Effector memory CD4-positive, alpha-beta T cell (primary cell): ENCODE measurements at regions not wholly inside any gene's neighbourhood (a gene's known extent, or its start where the extent isn't known, plus 50 kb on each side); places are given as distances from the start of the nearest gene placed in this dataset.

Experiments
- DNase-seq, 3 donors: peaks; one replicate each; pipeline ENCODE4 v3.0.0-alpha.2; 2020
- H3K27ac ChIP-seq: 2 replicates; pipeline ENCODE4 v1.7.0; 2013; ENCODE audit warnings: mild to moderate bottlenecking, low read length, moderate library complexity; ENCODE audit not compliant: insufficient read depth, poor library complexity, severe bottlenecking
- H3K27me3 ChIP-seq: replicated peaks from 2 replicates; pipeline ENCODE4 v1.7.0; 2013; ENCODE audit warnings: mild to moderate bottlenecking, low read length; ENCODE audit not compliant: insufficient read depth, control insufficient read depth, poor library complexity, severe bottlenecking
- H3K36me3 ChIP-seq: 2 replicates; pipeline ENCODE4 v1.7.0; 2013; ENCODE audit warnings: mild to moderate bottlenecking, low read length, moderate library complexity; ENCODE audit not compliant: control insufficient read depth, insufficient read depth
- H3K4me1 ChIP-seq: 2 replicates; pipeline ENCODE4 v1.7.0; 2013; ENCODE audit warnings: low read length, mild to moderate bottlenecking; ENCODE audit not compliant: control insufficient read depth, insufficient read depth, poor library complexity, severe bottlenecking
- H3K4me3 ChIP-seq: 2 replicates; pipeline ENCODE4 v1.7.0; 2013; ENCODE audit warnings: low read length, low read depth, mild to moderate bottlenecking; ENCODE audit not compliant: insufficient read depth, poor library complexity, severe bottlenecking
- H3K9me3 ChIP-seq: 2 replicates; pipeline ENCODE4 v1.7.0; 2013; ENCODE audit warnings: mild to moderate bottlenecking, low read length, moderate library complexity; ENCODE audit not compliant: control insufficient read depth

DNA sequence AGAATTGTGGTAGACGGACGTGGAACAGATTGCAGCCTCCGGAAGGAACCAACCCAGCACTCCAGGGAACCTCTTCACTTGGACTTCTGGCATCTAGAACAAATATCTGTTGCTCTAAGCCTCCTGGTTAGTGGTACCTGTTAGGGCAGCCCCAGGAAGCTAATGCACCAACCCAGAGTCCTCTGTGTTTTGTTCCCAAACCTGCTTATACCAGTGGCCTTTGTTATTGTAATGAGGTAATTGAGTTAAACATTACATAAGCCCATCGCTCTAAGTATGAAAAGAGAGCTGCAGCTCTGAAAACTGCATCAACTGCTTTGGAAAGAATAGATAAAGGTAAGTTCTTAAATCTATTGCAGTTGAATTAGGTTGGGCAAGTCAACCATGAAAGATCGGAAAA, 516.7 kb downstream of the NPHP4 start:
- H3K4me3 ChIP-seq = no peak overlapping the region
- H3K27ac ChIP-seq = no peak overlapping the region
- H3K27me3 ChIP-seq = no peaks in the 10 kb centered on the region
- no peaks in the 10 kb centered on the region for H3K36me3 ChIP-seq
- no peaks in the 10 kb centered on the region for H3K4me1 ChIP-seq
- H3K9me3 ChIP-seq = no peaks in the 10 kb centered on the region
- no peak for DNase-seq

DNA sequence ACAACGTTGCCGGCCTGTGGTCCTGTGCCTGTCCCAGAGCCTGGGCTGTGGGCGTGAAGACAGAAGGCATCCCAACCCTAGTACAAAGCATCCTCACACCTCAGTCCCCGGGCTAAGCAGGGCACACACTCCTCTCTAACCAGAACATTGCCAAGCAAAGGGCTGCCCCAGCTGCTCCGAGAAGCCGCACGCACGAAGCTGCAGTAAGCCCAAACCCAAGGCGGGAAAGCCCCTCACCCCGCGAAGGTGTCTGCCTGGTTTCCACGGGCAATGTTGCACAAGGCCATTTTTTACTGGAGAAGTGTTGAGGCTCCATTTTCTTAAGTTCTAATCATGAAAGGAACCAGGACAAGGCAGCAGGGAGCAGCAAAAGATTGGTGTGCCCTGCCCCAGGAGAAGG, 519.0 kb downstream of the NPHP4 start:
- Histone ChIP-seq H3K9me3 (no peaks in the 10 kb centered on the region), H3K27ac (no peak overlapping the region), H3K4me3 (no peak overlapping the region), H3K27me3 (no peaks in the 10 kb centered on the region), H3K4me1 (no peaks in the 10 kb centered on the region), H3K36me3 (no peaks in the 10 kb centered on the region)
- no peak for DNase-seq

DNA sequence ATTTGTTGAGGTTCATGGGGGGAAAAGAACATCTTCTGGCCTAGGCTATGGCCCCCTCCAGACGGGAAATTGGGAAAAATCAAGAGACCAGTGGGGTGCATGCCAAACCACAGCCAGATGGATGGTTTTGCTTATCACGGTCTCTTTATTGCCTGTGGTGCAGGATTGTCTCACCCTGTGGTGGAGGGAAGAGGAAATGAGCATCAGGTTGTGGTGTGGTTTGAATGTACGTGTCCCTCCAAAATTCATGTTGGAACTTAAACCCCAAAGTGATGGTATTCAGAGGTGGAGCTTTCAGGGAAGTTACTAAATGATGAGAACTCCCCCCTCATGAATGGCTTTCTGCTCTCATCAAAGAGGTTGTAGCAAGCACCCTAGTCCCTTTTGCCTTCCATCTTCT, 525.7 kb downstream of the NPHP4 start:
- no peaks in the 10 kb centered on the region for H3K4me1 ChIP-seq
- no peak overlapping the region for H3K4me3 ChIP-seq
- H3K9me3 ChIP-seq = no peaks in the 10 kb centered on the region
- H3K27me3 ChIP-seq = no peaks in the 10 kb centered on the region
- no peak overlapping the region for H3K27ac ChIP-seq
- no peaks in the 10 kb centered on the region for H3K36me3 ChIP-seq
- no peak for DNase-seq

DNA sequence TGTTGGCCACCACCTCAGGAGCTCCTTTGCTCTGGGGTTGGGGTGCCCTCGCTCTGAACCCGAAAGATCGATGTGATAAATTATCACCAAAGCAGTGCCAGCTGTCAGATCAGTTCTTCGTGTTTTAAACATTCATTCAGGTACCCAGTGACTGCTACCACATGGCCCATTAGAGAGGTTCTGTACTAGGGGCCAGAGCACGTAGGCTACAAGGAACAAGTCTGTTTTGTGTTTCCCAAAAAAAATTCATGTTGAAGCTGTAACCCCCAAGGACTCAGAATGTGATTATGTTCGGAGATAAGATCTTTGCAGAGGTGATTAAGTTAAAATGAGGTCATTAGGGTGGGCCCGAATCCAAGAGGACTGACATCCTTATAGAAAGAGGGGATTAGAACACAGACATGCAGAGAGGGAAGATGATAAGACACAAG, 526.9 kb downstream of the NPHP4 start:
- no peaks in the 10 kb centered on the region for H3K9me3 ChIP-seq
- H3K27ac ChIP-seq = no peak overlapping the region
- no peak overlapping the region for H3K4me3 ChIP-seq
- no peaks in the 10 kb centered on the region for H3K27me3 ChIP-seq
- no peak for DNase-seq
- H3K36me3 ChIP-seq = no peaks in the 10 kb centered on the region
- no peaks in the 10 kb centered on the region for H3K4me1 ChIP-seq

DNA sequence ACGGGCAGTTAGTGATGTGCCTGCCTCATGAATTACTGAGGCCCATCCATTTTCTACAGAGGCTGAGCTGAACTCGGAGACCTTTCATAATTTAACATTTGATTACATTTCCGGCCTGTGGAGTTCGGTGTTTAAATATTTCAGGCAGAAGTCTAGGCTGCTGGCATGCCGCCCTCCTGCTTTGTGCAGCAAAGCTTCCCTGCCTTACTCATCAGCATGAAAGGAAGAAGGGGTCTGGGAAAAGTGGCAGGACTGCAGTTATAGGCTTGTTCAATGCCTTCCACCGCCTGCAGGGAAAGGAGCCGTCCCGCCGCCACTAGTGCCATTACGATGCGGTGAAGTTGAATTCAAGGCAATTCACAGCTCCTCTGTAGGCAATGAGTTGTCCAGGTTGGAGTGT, 527.9 kb downstream of the NPHP4 start:
- no peaks in the 10 kb centered on the region for H3K4me1 ChIP-seq
- no peaks in the 10 kb centered on the region for H3K9me3 ChIP-seq
- H3K4me3 ChIP-seq = no peak overlapping the region
- no peaks in the 10 kb centered on the region for H3K36me3 ChIP-seq
- H3K27me3 ChIP-seq = no peaks in the 10 kb centered on the region
- no peak overlapping the region for H3K27ac ChIP-seq
- DNase-seq = no peak

DNA sequence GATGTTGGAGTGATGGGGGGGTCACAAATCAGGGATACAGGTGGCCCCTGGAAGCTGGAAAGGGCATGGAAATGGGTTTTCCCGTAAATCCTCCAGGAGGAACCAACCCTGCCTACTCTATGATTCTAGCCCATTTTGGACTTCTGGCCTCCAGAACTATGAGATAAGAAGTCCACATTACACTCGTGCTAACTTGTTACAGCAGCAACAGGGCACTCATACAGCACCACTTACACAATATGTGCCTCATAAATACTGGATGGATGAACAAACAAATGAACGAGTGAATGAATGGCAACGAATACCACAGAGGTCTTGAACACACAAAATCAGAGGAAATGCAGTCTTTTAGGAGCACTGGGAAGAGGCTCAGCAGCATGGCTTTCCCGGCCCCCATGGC, 531.3 kb downstream of the NPHP4 start:
- no peaks in the 10 kb centered on the region for H3K9me3 ChIP-seq
- DNase-seq = no peak
- no peaks in the 10 kb centered on the region for H3K36me3 ChIP-seq
- no peak overlapping the region for H3K27ac ChIP-seq
- no peak overlapping the region for H3K4me3 ChIP-seq
- no peaks in the 10 kb centered on the region for H3K27me3 ChIP-seq
- no peaks in the 10 kb centered on the region for H3K4me1 ChIP-seq

DNA sequence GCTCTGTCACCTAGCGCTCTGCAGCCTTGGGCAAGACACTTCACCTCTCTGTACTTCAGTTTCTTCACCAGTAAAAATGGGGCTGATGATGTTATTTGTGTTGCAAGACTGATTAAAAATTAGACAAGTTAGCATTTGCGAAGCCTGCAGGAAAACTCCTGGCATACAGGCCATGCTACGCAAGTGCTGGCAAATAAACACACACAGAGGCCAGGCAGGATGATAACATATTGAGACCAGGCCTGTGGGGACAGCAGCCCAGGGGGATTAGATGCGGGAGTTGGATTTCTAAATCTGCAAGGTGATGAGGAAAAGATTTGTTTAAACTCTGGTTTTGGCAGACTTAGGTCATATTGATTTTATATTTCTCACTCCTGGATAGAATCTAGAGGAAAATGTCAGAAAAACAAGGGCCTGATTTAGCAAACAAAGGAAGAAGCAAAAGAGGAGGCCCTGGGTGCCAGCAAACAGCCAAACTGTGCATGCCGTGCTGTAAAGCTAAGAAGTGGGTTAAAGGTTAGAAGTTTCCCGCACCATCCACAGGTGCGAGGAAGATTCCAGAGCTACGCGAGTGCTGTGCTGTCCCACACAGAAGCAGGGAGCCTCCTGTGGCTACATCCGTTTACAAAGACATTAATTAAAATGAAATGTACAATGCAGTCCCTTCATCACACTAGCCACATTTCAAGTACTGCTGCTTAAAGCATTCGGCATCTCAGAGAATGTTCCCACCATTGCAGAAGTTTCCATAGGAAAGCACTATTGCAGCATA, 532.2 kb downstream of the NPHP4 start:
- H3K27me3 ChIP-seq = no peaks in the 10 kb centered on the region
- no peaks in the 10 kb centered on the region for H3K36me3 ChIP-seq
- H3K4me1 ChIP-seq = no peaks in the 10 kb centered on the region
- no peak overlapping the region for H3K27ac ChIP-seq
- no peak for DNase-seq
- H3K4me3 ChIP-seq = no peak overlapping the region
- H3K9me3 ChIP-seq = no peaks in the 10 kb centered on the region

DNA sequence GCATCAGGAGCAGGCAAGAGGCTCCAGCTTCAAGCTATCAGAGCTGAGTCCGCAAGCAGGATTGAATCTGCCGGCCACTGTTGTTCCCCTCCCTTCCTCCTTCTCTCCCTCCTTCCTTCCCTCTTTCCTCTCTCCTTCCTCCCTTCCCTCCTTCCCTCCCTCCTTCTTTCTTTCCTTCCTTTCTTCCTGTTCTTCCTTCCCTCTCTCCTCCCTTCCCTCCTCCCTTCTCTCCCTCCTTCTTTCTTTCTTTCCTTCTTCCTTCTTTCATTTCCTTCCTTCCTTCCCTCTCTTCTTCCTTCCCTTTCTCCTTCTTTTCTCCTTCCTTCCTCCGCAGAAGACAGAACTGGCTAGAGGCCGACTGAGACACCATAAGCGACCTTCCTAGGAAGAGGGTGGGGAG, 534.0 kb downstream of the NPHP4 start:
- no peak for DNase-seq
- Histone ChIP-seq H3K27ac (no peak overlapping the region), H3K27me3 (no peaks in the 10 kb centered on the region), H3K36me3 (no peaks in the 10 kb centered on the region), H3K9me3 (no peaks in the 10 kb centered on the region), H3K4me3 (no peak overlapping the region), H3K4me1 (no peaks in the 10 kb centered on the region)

DNA sequence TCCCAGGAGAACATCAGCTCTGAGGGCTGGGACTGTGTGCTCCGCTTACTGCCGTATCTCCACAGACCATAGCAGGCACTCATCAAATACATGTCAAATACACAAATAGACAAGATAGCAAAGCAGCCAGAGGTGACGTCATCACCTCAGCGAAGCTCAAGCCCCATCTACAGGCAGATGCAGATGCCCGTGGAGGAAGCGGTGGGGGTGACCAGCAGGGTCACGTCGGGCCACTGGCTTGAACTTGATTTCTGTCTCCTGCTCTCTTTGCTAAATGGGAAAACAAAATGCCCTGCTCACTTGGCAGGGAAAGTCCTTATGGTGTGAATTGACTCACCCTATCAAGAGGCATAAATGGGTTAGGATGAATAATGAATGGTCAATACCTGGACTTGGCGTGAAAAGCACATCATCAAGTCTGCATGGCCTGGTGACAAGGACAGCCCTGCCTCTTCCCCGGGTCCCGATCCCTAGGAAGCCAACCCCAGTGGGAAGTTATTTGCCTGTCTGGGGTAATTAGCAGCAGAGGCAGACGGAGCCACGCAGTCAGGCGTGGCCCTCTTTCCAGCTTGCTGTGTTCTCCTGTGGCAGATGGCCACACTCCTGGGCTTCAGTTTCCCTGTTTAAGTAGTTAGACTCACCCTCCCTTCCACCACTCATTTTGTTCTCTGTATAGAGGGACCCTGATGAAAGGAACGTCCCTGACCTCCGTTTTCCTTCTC, 536.0 kb downstream of the NPHP4 start:
- no peaks in the 10 kb centered on the region for H3K36me3 ChIP-seq
- H3K27me3 ChIP-seq = no peaks in the 10 kb centered on the region
- no peak overlapping the region for H3K4me3 ChIP-seq
- no peak for DNase-seq
- H3K9me3 ChIP-seq = no peaks in the 10 kb centered on the region
- no peak overlapping the region for H3K27ac ChIP-seq
- H3K4me1 ChIP-seq = no peaks in the 10 kb centered on the region

DNA sequence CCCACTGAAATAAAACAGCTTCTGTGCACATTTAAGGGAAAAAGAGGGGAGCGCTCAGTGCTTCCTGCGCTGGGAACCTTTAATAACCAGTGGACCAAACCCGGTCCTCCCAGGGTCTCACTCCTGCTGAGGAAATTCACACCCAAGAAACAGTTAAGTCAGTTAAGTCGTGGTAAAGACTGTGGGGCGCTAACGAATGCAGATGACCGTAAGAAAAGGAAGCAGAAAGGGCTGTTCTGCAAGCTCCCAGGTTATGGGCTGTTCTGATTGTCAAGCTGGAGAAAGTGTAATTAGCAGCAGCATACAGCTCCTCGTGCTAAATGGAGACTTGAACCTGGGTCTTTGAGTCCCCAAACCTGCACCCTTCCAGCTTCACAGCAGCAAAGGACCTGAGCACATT, 536.6 kb downstream of the NPHP4 start:
- Histone ChIP-seq H3K27me3 (no peaks in the 10 kb centered on the region), H3K27ac (no peak overlapping the region), H3K4me3 (no peak overlapping the region), H3K9me3 (no peaks in the 10 kb centered on the region), H3K4me1 (no peaks in the 10 kb centered on the region), H3K36me3 (no peaks in the 10 kb centered on the region)
- DNase-seq = no peak
